GM12892 (cell line): ENCODE measurements at regions not wholly inside any gene's neighbourhood (a gene's known extent, or its start where the extent isn't known, plus 50 kb on each side); places are given as distances from the start of the nearest gene placed in this dataset.

ENCODE experiments used
- POLR2AphosphoS5 ChIP-seq: IDR thresholded peaks from 2 replicates; pipeline ENCODE4 v1.6.1; 2011; ENCODE audit warnings: low read depth, low read length, control low read depth
- TAF1 ChIP-seq: IDR thresholded peaks from 2 replicates; pipeline ENCODE4 v1.6.1; 2011; ENCODE audit warnings: low read depth, mild to moderate bottlenecking, control low read depth, low read length, borderline replicate concordance

DNA sequence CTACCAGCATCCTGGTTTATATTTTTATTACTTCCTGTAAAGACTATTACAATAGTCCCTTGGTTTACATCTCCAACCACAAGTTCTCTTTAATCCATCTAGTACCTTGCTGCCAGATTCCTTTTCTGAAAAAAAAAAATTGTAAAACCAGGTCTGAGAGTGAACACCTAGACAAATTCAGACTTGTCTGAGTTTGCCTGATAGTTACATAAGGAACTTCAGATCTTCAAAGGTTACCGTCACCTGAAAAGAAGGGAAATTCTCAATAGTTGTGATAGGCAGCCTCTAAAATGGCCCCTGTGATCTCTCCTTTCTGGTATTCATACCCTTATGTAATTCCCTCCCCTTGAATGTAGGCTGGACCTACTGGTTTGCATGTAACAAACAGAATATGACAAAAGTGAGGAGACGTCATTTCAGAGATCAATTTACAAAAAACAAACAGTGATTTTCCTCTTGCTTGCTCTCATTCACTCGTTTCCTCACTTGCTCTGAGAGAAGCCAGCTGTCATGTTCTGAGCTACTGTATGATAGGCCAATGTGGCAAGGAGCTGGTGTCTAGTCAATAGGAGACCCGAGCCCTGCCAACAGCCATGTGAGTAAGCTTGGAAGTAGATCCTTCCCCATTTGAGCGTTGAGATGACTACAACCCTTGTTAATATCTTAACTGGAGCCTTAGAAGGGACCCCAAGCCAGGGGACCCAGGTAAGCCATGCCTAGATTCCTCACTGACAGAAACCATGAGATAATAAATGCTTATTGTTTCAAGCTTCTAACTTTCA is 110.9 kb upstream of the LSM8 start:
- TF ChIP-seq POLR2AphosphoS5 (no peak), TAF1 (no peak)
